Tibial nerve (tissue), 4 donors: ENCODE measurements at regions not wholly inside any gene's neighbourhood (a gene's known extent, or its start where the extent isn't known, plus 50 kb on each side); places are given as distances from the start of the nearest gene placed in this dataset.

ENCODE experiments used
- CTCF ChIP-seq, 5 experiments: fragments of 200-600 bp in 3 of 5; fragments of 450-650 bp in 2 of 5; sonication (generic) in 3 of 5; IDR thresholded peaks; one replicate each; pipeline ENCODE4 v1.5.1; 2016 to 2019; ENCODE audit warnings: antibody characterized with exemption in 5 of 5, mild to moderate bottlenecking in 3 of 5, moderate library complexity in 2 of 5
- EP300 ChIP-seq, 2 donors: sonication (generic); formaldehyde crosslinking; IDR thresholded peaks; one replicate each; pipeline ENCODE4 v1.6.1; 2017; ENCODE audit warnings: antibody characterized with exemption in 2 of 2, mild to moderate bottlenecking in 1 of 2
- POLR2A ChIP-seq, 2 donors: fragments of 450-650 bp; IDR thresholded peaks; one replicate each; pipeline ENCODE4 v1.6.1; 2017; ENCODE audit warnings: antibody characterized with exemption in 2 of 2, mild to moderate bottlenecking in 2 of 2, moderate library complexity in 2 of 2

- TF ChIP-seq CTCF (IDR thresholded peaks at IDR 0.05) (no peak), EP300 (IDR thresholded peaks at IDR 0.05) (no peak), POLR2A (IDR thresholded peaks at IDR 0.05) (no peak)
Measured at GRCh38 chr9:104264431-104264830, 170.3 kb downstream of the SMC2 start.
